IPS DF 4.7 (cell line): ENCODE measurements at regions not wholly inside any gene's neighbourhood (a gene's known extent, or its start where the extent isn't known, plus 50 kb on each side); places are given as distances from the start of the nearest gene placed in this dataset.

Source experiments
- DNase-seq: peaks from one replicate; pipeline ENCODE4 v3.0.0-alpha.2; 2013; ENCODE audit warnings: low spot score; ENCODE audit errors: extremely low read depth

GRCh38 chr13:73720216-73720840 lies 413.9 kb downstream of the KLF12 start:
- DNase-seq: no peak

DNA sequence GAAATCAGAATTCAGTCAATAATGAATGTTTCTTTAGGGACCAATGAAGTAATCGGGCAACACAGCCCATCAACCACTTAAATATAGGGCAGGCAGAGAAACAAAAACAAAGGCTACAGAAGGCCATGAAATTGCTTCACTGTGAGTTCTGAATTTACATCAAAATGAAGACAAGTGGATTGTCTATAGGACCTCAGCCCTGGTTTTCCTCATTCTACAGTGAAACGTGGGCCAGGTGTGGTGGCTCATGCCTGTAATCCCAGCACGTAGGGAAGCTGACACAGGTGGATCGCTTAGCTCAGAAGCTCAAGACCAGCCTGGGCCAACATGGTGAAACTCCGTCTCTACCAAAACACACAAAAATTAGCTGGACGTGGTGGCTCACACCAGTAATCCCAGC lies 416.0 kb downstream of the KLF12 start:
- no peak for DNase-seq

GRCh38 chr13:73717632-73718031 lies 416.6 kb downstream of the KLF12 start:
- no peak for DNase-seq

GRCh38 chr13:73715911-73716510 lies 418.2 kb downstream of the KLF12 start:
- no peak for DNase-seq

DNA sequence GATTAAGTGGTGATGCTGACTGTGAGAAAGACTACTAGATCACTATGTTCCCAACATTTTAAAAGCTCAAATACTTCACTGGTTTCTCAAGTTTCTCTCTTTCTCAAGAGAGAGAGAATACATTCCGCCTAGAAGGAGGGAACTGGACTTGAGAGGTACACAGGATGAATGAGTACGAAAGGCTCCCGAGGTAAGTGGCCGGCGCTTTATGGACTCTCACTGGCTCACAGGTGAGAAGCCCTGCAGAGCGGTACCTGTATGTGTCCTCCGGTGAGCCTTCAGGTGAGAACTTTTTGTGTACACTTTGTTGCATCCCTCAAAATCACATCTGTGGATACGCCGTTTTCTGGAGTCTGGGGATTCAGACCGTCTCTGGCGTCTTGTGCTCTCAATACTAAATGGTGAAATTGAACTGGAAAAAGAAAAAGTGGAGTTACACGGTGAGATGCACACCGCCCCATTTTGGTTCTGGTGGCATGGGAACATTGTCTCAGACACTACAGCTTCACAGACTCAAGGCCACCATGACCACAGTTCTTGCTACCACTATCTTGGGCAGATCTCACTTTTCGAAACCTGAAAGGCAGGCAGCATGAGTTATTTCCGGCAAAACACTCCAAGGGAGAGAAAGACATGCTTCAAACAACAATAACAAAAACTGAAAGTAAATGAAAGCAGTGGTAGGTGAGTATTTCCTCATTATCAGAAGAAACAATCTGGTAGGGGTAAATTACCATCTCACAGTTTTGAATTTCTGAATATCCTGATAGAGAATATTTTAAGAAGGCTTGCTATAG lies 418.9 kb downstream of the KLF12 start:
- DNase-seq: no peak

- no peak for DNase-seq
Measured at GRCh38 chr13:73714522-73714921, 419.7 kb downstream of the KLF12 start.

- no peak for DNase-seq
Measured at GRCh38 chr13:73708393-73708985, 425.7 kb downstream of the KLF12 start.

- no peak for DNase-seq
Measured at GRCh38 chr13:73704587-73704986, 429.6 kb downstream of the KLF12 start.

- no peak for DNase-seq
Measured at GRCh38 chr13:73703606-73704005, 430.6 kb downstream of the KLF12 start.

GRCh38 chr13:73702419-73703071 lies 431.7 kb downstream of the KLF12 start:
- DNase-seq: no peak

- DNase-seq: no peak
Measured at GRCh38 chr13:73701160-73701559, 433.0 kb downstream of the KLF12 start.

- DNase-seq: no peak
Measured at GRCh38 chr13:73698859-73699258, 435.3 kb downstream of the KLF12 start.

- no peak for DNase-seq
Measured at GRCh38 chr13:73697166-73697565, 437.0 kb downstream of the KLF12 start.

GRCh38 chr13:73696713-73697112 lies 437.5 kb downstream of the KLF12 start:
- no peak for DNase-seq

- no peak for DNase-seq
Measured at GRCh38 chr13:73696271-73696670, 437.9 kb downstream of the KLF12 start.

DNA sequence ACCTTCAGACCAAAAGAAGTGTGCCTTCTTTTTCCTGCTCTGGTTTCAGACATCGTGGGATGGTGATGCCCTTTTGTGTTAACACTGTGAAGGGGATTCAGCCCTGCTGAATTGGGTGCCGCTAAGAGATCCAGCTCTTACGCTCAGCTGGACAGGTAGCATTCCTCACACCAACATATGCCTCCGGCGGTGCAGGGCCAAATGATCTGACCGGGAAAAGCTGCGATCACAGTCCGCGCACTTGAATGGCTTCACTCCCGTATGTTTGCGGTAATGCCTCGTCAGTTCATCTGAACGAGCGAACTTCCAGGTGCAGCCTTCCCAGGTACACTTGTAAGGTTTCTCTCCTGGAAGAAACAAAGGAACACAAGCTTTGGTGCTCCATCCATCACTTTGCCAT lies 438.9 kb downstream of the KLF12 start:
- no peak for DNase-seq

GRCh38 chr13:73693215-73693614 lies 441.0 kb downstream of the KLF12 start:
- DNase-seq: no peak

GRCh38 chr13:73691891-73692290 lies 442.3 kb downstream of the KLF12 start:
- no peak for DNase-seq

DNA sequence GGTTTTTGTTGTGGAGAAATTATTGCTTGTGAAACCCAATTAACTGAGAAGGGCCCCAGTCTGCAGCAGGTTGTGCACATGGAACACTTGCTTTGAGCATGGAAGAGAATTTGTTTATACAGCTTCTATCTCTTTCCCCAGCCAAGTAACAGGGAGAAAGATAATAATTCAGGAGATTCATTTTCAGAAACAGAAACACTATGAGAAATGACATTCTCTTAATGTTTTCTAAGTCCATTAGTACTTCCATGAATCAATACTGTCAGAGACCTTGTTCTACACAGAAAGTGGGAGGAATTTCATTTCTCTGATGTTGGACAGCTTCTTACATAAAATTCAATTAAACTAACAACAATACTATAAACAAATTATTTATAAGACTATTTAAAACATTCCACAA lies 446.3 kb downstream of the KLF12 start:
- DNase-seq: no peak

DNA sequence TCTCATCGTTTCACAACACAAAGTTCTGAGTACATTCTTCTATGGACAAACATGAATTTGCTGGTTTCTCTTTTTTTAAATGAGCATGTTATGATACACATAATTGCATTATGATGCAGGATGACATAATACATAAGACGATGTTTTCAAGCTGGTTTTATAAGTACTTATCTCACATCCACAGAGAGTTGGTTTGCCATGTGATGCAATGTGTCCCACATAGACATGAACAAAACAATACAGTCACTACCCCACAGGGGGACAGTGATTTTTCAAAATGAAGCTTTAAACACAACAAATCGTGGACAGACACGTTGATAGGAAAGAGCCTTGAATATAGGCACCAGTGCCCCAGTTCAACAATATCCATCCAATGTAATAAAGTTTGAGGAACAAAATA lies 447.1 kb downstream of the KLF12 start:
- no peak for DNase-seq

GRCh38 chr13:73684750-73685149 lies 449.5 kb downstream of the KLF12 start:
- DNase-seq: no peak

GRCh38 chr13:73684286-73684685 lies 449.9 kb downstream of the KLF12 start:
- no peak for DNase-seq
